ENCODE measurements at regions not wholly inside any gene's neighbourhood (a gene's known extent, or its start where the extent isn't known, plus 50 kb on each side); places are given as distances from the start of the nearest gene placed in this dataset.
"Not testable (repeated sequence)": the region's sequence is repeated elsewhere in the genome, so short reads cannot be mapped to it uniquely, and the experiment has no call there.

- DNase-seq (ENCODE audit: low spot score) = no peak
Observed at GRCh38 chr18:35876243-35876642, 96.2 kb upstream of the RMP24 start.

- no peak for DNase-seq (ENCODE audit: low spot score)
Observed at GRCh38 chr18:35880788-35881455, 91.6 kb upstream of the RMP24 start.

- no peak for DNase-seq (ENCODE audit: low spot score)
Observed at GRCh38 chr18:35888329-35888728, 84.2 kb upstream of the RMP24 start.

GRCh38 chr18:35889677-35890076 is 82.8 kb upstream of the RMP24 start:
- DNase-seq (ENCODE audit: low spot score) = no peak

- no peak for DNase-seq (ENCODE audit: low spot score)
Observed at GRCh38 chr18:35890323-35890722, 82.2 kb upstream of the RMP24 start.

GRCh38 chr18:35892118-35892517 is 80.4 kb upstream of the RMP24 start:
- no peak for DNase-seq (ENCODE audit: low spot score)

- DNase-seq (ENCODE audit: low spot score) = not testable (repeated sequence)
Observed at GRCh38 chr18:35897481-35897880, 75.0 kb upstream of the RMP24 start.

GRCh38 chr18:35904389-35905037 is 68.0 kb upstream of the RMP24 start:
- DNase-seq (ENCODE audit: low spot score) = no peak

- no peak for DNase-seq (ENCODE audit: low spot score)
Observed at GRCh38 chr18:35905436-35905835, 67.0 kb upstream of the RMP24 start.

GRCh38 chr18:35906291-35906690 is 66.2 kb upstream of the RMP24 start:
- DNase-seq (ENCODE audit: low spot score) = not testable (repeated sequence)

- no peak for DNase-seq (ENCODE audit: low spot score)
Observed at GRCh38 chr18:35910327-35910726, 62.2 kb upstream of the RMP24 start.

GRCh38 chr18:35912332-35912731 is 60.1 kb upstream of the RMP24 start:
- no peak for DNase-seq (ENCODE audit: low spot score)

GRCh38 chr18:35915056-35915455 is 57.4 kb upstream of the RMP24 start:
- DNase-seq (ENCODE audit: low spot score) = no peak

- no peak for DNase-seq (ENCODE audit: low spot score)
Observed at GRCh38 chr18:35917043-35917442, 55.4 kb upstream of the RMP24 start.

- DNase-seq (ENCODE audit: low spot score) = no peak
Observed at GRCh38 chr18:35918564-35918963, 53.9 kb upstream of the RMP24 start.

GRCh38 chr18:35919179-35919578 is 53.3 kb upstream of the RMP24 start:
- no peak for DNase-seq (ENCODE audit: low spot score)

- no peak for DNase-seq (ENCODE audit: low spot score)
Observed at GRCh38 chr18:35920623-35921022, 51.9 kb upstream of the RMP24 start.
